T-helper 1 cell treated with Interleukin-12 subunit alpha and Interleukin-12 subunit beta and Interleukin-4 antibody, amounts not matched to agents 30 μg/mL and 1 μg/mL, for 36 hours (primary cell): ENCODE measurements at regions not wholly inside any gene's neighbourhood (a gene's known extent, or its start where the extent isn't known, plus 50 kb on each side); places are given as distances from the start of the nearest gene placed in this dataset.

Source experiments
- H3K27ac Mint-ChIP-seq: one replicate; pipeline ENCODE4 v1.8.0; 2021; ENCODE audit warnings: mild to moderate bottlenecking, mixed read lengths
- H3K27me3 Mint-ChIP-seq: one replicate; pipeline ENCODE4 v1.8.0; 2021; ENCODE audit warnings: low read depth, mixed read lengths
- H3K36me3 Mint-ChIP-seq: one replicate; pipeline ENCODE4 v1.8.0; 2021; ENCODE audit warnings: low read depth, mixed read lengths
- H3K4me1 Mint-ChIP-seq: one replicate; pipeline ENCODE4 v1.8.0; 2021; ENCODE audit warnings: low read depth, mixed read lengths
- H3K4me3 Mint-ChIP-seq: one replicate; pipeline ENCODE4 v1.8.0; 2021; ENCODE audit warnings: mild to moderate bottlenecking, moderate library complexity, mixed read lengths
- H3K9me3 Mint-ChIP-seq: one replicate; pipeline ENCODE4 v1.8.0; 2021; ENCODE audit warnings: mixed read lengths

DNA sequence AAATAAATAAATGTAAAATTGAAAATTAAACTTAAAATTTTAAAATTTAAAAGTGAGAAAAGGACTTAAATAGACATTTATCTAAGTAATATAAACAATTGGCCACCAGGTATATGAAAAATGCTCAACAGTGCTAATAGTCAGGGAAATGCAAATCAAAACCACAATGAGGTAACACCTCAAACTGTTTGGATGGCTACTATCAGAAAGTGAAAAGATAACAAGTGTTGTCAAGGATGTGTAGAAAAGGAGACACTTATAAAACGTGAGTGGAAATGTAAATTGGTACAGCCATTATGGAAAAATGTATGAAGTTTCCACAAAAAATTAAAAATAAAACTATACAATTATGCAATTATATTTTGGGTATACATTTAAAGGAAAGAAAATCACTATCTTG, 752.2 kb downstream of the EFNB2 start:
- no peaks in the 10 kb centered on the region for H3K9me3 Mint-ChIP-seq

DNA sequence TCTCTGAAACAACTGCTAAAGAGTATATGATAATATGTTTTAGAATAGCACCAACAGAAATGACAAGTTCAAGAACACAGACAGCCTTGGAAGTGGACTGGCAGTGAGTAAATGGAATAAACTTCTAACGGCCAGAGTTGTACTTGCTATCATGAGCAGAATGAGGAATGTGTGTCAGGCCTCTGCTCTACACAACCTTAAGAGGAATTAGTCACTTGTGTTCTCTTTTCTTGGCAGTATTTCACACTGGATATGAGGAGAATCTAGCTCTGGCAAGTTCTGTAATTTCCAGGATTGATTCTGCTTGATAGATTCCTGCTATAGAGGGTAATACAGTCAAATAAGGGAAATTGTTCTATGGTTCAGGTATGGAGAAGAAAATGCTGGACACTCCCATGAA, 757.3 kb downstream of the EFNB2 start:
- H3K9me3 Mint-ChIP-seq = no peaks in the 10 kb centered on the region

More for the DNA sequence above, 752.2 kb downstream of the EFNB2 start:
- Mint-ChIP-seq H3K4me1 (no peaks in the 10 kb centered on the region), H3K4me3 (no peak overlapping the region), H3K27ac (no peak overlapping the region), H3K36me3 (no peaks in the 10 kb centered on the region), H3K27me3 (no peaks in the 10 kb centered on the region)

DNA sequence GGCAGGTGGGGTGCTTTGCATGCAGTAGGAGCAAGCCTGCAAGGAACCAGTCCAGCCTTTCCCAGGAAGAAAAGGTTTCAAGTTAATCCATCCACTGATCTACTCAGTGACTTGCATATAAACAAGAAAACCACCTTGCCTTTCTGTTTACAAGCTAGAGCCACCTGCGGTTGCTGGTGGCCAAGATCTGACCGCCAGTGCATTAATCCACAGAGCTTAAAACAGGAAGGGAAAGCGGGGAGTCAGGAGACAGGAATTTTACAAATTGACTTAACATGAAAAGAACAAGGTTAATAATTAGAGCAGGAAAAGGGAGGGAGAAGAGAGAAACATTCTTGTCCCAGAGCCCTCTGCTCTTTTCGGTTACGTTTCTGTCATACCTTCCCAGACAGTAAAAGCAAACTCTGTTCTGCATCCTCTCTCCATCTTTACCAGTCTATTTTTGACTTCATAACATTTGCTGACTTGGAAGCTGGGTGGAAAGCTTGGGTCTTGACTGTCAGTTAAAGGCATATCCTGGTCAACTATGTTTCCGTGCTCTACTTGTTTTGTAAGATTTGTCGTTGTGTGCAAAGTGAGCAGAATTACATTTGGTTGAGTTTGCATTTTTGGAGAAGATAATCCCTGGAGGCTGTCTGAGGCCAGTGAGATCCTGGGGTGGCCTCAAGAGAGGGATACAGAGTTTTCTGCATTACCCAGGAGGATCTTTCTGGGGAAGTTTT, 760.6 kb downstream of the EFNB2 start:
- Mint-ChIP-seq H3K4me3 (no peak overlapping the region), H3K4me1 (no peaks in the 10 kb centered on the region), H3K36me3 (no peaks in the 10 kb centered on the region), H3K27ac (no peak overlapping the region), H3K9me3 (no peaks in the 10 kb centered on the region), H3K27me3 (no peaks in the 10 kb centered on the region)

More for the DNA sequence above, 757.3 kb downstream of the EFNB2 start:
- no peaks in the 10 kb centered on the region for H3K27me3 Mint-ChIP-seq
- no peak overlapping the region for H3K27ac Mint-ChIP-seq
- H3K4me3 Mint-ChIP-seq = no peak overlapping the region
- H3K36me3 Mint-ChIP-seq = no peaks in the 10 kb centered on the region
- H3K4me1 Mint-ChIP-seq = no peaks in the 10 kb centered on the region

DNA sequence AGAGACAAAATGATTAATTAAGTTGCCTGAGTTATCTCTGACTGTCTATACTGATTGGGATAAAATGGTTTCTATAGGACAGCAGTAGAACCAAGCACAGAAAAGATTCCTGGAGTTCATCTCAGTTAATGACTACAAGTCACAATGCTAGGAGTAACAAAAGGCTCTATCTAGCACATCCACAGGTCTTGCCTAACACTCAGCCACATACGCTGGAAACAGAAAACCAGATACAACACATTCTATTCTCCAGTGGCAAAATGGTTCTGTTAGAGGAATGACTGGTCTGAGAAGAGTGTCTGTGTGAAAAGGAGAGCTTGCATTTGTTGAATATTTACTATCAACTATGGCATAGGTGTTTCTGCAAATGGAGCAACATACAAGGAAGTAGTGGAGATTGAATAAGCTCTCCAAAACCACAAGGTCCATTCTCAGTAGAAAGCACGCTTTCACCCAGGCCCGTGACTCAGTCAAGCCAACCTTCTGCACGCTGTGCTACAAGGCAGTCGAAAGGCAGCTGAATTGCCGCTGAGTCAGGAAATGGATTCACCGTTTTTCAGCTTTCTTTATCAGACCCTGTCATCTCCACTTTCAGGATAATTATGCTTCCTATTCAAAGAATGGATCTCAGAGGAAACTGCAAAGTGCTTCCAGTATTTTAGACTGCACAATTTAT, 761.5 kb downstream of the EFNB2 start:
- no peaks in the 10 kb centered on the region for H3K36me3 Mint-ChIP-seq

DNA sequence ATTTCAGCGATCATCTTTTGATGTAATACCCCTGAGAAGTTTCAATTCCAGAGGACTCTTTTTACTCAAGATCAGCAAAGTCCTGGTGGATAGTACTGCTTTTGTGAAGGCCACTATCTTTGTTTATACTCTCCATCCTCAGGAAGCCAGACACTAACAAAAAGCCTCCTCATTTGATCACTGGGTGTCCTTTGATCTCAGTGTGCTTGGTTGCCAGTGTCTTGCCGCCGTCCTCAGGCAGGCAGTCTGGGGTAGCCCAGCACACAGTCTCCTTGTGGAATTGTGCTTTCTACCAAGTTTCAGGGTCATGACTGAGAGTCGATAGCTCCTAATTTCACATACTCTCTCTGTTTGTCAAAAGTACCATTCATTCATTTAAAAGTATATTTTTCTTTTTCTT, 762.2 kb downstream of the EFNB2 start:
- H3K27me3 Mint-ChIP-seq = no peaks in the 10 kb centered on the region

More for the DNA sequence above, 761.5 kb downstream of the EFNB2 start:
- no peak overlapping the region for H3K4me3 Mint-ChIP-seq
- H3K27me3 Mint-ChIP-seq = no peaks in the 10 kb centered on the region
- no peaks in the 10 kb centered on the region for H3K9me3 Mint-ChIP-seq
- no peak overlapping the region for H3K27ac Mint-ChIP-seq
- H3K4me1 Mint-ChIP-seq = no peaks in the 10 kb centered on the region

DNA sequence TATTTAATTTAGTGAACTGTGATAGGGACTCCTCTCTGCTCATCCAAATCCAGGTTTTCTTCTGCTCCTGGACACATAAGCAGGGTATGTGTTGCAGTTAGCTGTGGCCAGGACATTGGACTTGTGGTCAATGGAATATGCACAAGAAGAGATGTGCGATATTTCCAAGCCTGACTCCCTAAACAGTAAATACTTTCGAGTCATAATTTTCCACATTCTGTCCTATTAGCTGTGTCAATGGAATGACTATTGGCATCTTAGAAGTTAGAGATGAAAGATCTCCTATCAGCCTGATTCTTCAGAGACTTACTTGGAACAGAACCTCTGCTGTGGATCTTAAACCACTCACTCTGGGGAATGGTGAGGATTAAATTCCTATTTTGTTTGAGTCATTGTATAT, 771.0 kb downstream of the EFNB2 start:
- Mint-ChIP-seq H3K27ac (no peak overlapping the region), H3K4me3 (no peak overlapping the region), H3K27me3 (no peaks in the 10 kb centered on the region), H3K9me3 (no peaks in the 10 kb centered on the region), H3K4me1 (no peaks in the 10 kb centered on the region), H3K36me3 (no peaks in the 10 kb centered on the region)

More for the DNA sequence above, 762.2 kb downstream of the EFNB2 start:
- Mint-ChIP-seq H3K36me3 (no peaks in the 10 kb centered on the region), H3K9me3 (no peaks in the 10 kb centered on the region), H3K4me3 (no peak overlapping the region), H3K4me1 (no peaks in the 10 kb centered on the region), H3K27ac (no peak overlapping the region)

DNA sequence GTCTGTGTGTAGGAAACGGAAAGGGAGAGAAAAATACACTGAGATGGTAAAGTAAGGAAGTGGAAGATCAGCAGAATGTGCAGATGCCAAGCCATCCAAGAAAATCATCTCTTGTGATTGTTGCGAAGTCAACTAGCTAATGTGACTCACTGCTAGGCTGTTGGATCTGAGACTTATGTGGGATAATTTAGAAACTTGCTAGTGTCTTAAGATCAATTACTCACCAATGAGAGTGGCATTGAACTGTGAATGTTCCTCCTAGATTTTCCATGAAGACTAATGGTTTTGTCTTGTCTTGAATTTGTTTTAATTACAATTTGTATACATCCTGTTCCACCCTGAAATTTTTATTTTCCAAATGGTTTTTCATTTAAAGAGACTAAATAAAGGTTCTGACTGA, 771.6 kb downstream of the EFNB2 start:
- Mint-ChIP-seq H3K36me3 (no peaks in the 10 kb centered on the region), H3K4me3 (no peak overlapping the region), H3K27me3 (no peaks in the 10 kb centered on the region), H3K4me1 (no peaks in the 10 kb centered on the region), H3K27ac (no peak overlapping the region), H3K9me3 (no peaks in the 10 kb centered on the region)

DNA sequence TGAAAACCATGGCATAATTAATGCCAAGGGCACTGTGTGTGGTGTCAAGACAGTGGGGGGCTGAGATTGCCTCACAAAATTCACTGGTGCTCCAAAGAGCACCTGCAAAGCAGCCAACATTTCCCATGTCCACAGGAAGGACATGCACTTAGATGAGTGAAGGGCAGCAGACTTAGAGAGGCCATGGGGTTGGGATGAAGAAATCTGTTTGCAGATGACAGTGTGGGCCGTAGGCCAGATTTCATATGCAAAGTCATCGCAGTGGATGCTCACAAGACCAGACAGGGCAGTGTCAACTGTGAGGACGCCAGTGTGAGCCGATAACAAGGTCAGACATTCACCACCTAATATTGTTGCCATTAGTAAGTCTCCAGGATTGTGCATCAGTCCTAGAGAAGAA, 773.4 kb downstream of the EFNB2 start:
- Mint-ChIP-seq H3K27ac (no peak overlapping the region), H3K36me3 (no peaks in the 10 kb centered on the region), H3K4me3 (no peak overlapping the region), H3K4me1 (no peaks in the 10 kb centered on the region), H3K27me3 (no peaks in the 10 kb centered on the region), H3K9me3 (no peaks in the 10 kb centered on the region)

DNA sequence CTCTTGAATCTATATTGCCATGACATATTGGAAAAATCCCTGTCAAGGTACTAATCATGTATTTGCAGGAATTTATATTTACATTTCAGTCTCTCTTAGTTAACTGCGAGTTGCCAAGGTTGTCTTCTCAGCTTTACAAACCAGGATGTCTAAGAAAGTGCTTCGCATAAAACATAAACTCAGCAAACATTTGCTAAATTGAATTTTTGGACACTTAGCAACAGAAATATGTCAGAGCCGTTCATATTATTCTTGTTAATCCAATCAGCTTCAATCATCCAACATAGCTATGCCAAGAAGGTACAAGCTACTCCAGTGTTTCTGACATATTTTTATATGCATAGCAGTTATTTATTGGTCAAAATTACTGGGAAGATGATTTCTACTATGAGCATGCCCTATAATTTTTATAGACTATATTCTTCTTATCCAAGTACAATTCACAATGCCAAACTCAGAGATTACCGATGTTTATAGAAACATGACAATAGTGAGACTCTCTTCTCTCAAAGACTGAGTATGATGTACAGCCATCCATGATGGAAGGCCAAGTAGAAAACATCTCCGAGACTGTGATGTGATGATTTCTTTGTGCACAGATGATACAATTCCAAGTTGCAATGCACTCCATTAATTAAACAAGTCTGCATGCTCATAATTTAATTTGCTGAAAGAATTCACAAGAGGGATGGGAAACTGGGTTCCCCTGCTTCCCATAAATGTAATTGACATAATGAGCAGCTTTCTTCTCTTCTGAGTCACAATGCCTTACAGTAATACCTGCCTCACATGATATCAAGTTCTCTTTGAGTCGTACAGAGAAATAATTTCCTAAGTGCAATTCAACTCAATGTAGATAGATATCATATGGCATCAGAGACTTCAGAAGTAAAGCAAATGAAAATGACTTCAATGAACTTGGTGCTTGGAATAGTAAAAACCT, 776.3 kb downstream of the EFNB2 start:
- no peaks in the 10 kb centered on the region for H3K27me3 Mint-ChIP-seq
- no peak overlapping the region for H3K27ac Mint-ChIP-seq
- H3K36me3 Mint-ChIP-seq = no peaks in the 10 kb centered on the region
- H3K4me3 Mint-ChIP-seq = no peak overlapping the region
- H3K4me1 Mint-ChIP-seq = no peaks in the 10 kb centered on the region
- H3K9me3 Mint-ChIP-seq = no peaks in the 10 kb centered on the region

DNA sequence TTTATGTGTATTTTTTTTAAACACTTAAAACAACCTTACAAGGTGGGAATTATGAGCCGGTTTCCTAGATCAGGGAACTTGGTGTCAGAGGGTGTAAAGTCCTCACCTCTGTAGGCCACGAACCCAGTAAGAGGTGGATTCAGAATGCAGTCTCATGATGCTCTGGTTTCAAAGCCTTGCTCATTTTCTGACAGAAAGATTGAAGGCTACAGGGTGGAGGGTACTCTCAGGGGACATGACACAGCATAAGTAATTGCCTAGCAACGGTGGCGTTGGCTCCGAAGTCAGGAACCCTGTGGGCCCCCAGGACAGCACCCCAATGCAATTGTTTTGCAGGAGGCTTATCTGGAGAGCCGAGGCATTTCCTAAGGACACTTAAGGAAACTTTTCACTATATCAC, 794.7 kb downstream of the EFNB2 start:
- Mint-ChIP-seq H3K4me3 (no peak overlapping the region), H3K27ac (no peak overlapping the region), H3K36me3 (no peaks in the 10 kb centered on the region), H3K4me1 (no peaks in the 10 kb centered on the region), H3K9me3 (peaks cover 5% of the 10 kb centered on the region), H3K27me3 (no peaks in the 10 kb centered on the region)

DNA sequence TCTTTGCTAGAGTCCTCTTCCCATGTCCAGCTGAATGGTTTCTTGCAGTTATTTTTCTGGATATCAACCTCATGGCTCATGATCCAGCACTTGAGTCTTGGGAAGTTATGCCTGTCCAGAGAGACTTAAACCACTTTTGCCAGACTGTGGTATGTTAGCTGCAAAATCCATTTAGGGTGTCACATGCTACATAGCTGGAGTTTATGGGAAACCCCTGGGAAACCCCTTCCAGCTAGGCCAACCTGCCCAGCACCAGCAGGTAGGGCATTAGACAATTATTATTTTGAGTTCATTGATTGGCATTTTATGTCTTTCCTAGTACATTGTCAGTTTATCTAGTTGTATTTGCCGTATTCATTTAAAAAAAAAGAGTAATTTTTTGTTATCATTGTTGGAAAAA, 797.8 kb downstream of the EFNB2 start:
- Mint-ChIP-seq H3K27me3 (no peaks in the 10 kb centered on the region), H3K27ac (no peak overlapping the region), H3K4me3 (no peak overlapping the region), H3K9me3 (peaks cover 5% of the 10 kb centered on the region), H3K36me3 (no peaks in the 10 kb centered on the region), H3K4me1 (no peaks in the 10 kb centered on the region)

DNA sequence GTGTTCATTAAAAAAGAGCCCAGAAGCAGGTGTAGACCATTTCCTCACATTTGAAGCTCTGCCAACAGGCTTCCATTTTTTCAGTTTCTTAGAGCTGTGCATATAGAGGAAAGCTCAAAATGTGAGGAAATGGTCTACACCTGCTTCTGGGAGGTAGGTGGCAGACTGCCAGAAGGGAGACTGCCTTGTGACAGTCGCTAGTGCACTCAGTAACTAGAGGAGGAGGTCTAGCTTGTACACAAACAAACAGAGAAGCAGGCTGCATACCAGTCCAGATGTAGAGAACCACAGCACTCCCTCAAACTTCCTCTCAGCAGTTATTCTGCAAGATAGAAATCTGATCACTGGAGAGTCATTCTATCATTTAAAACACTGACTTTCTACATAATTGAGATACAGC, 800.2 kb downstream of the EFNB2 start:
- Mint-ChIP-seq H3K36me3 (no peaks in the 10 kb centered on the region), H3K9me3 (no peaks in the 10 kb centered on the region), H3K27me3 (no peaks in the 10 kb centered on the region), H3K4me3 (no peak overlapping the region), H3K4me1 (no peaks in the 10 kb centered on the region), H3K27ac (no peak overlapping the region)

DNA sequence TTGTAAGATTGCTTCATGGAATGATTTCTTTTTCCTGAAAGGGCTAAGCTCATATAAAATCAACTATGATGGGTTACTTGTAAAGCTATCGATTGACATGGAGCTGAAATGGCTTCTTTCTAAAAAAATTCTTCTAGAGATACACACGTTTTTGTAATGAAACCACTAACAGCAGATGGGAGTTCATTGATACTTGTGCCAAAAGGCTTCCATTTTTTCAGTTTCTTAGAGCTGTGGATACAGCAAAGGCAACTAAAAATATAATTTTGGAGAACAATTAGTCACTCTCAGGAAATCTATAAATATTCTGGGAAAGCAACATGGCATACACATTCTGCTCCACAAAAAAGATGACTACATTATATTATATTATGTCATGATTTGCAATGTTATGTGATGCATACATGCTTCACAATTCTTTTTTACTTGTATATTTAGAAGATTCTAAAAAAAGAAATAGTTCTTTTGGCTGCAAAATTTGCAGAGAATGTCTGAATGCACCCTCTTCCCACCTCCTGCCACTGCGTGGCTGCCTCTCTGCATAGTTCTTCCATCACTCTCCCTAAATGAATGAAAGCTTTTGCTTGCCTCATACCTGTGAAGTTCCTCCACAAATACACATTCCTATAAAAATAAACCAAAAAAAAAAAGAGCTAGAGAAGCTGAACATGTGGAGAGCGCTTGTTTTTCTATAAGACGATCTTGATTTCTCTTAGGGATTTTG, 802.5 kb downstream of the EFNB2 start:
- H3K9me3 Mint-ChIP-seq = no peaks in the 10 kb centered on the region
- no peak overlapping the region for H3K4me3 Mint-ChIP-seq
- H3K27ac Mint-ChIP-seq = no peak overlapping the region
- H3K27me3 Mint-ChIP-seq = no peaks in the 10 kb centered on the region
- H3K36me3 Mint-ChIP-seq = no peaks in the 10 kb centered on the region
- no peaks in the 10 kb centered on the region for H3K4me1 Mint-ChIP-seq

DNA sequence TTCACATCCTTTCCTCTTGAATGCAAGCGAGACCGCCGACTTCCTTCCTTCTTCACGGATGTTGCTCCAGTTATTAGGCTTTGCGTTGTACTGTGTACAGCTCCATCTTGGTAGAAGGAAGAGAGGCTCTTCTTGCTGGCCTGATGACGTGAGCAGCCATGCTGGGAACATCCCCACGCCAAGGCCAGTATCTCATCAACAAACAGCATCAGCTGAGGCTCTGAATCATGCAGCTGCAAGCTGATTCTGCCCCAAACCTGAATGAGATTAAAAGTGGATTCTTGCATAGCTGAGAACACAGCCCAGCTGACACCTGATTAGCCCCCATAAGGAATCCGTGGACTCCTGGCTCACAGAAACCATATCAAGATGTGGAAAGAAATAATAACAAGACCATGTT, 809.6 kb downstream of the EFNB2 start:
- Mint-ChIP-seq H3K36me3 (no peaks in the 10 kb centered on the region), H3K27ac (no peak overlapping the region), H3K27me3 (no peaks in the 10 kb centered on the region), H3K9me3 (no peaks in the 10 kb centered on the region), H3K4me1 (no peaks in the 10 kb centered on the region), H3K4me3 (no peak overlapping the region)
